Ascending aorta (tissue), 2 donors: ENCODE measurements at regions not wholly inside any gene's neighbourhood (a gene's known extent, or its start where the extent isn't known, plus 50 kb on each side); places are given as distances from the start of the nearest gene placed in this dataset.

Experiments
- DNase-seq, 2 donors: peaks; one replicate each; pipeline ENCODE4 v3.0.0-alpha.2; 2019; ENCODE audit warnings: low spot score in 2 of 2
- H3K27ac ChIP-seq, 2 donors: fragments of 200-600 bp; sonication (generic); one replicate each; pipeline ENCODE4 v1.5.1; 2016 to 2017; ENCODE audit warnings: mild to moderate bottlenecking in 1 of 2
- H3K27me3 ChIP-seq: fragments of 200-600 bp; sonication (generic); one replicate; pipeline ENCODE4 v1.5.1; 2017
- H3K36me3 ChIP-seq, 2 donors: fragments of 200-600 bp; sonication (generic); one replicate each; pipeline ENCODE4 v1.5.1; 2016
- H3K4me1 ChIP-seq, 2 donors: fragments of 200-600 bp; sonication (generic); one replicate each; pipeline ENCODE4 v1.5.1; 2016 to 2017; ENCODE audit warnings: mild to moderate bottlenecking in 1 of 2
- H3K4me3 ChIP-seq, 2 donors: fragments of 200-600 bp; sonication (generic); one replicate each; pipeline ENCODE4 v1.5.1; 2016 to 2017; ENCODE audit warnings: mild to moderate bottlenecking in 1 of 2
- H3K9me3 ChIP-seq, 2 donors: fragments of 200-600 bp; sonication (generic); one replicate each; pipeline ENCODE4 v1.5.1; 2016
- CTCF ChIP-seq, 3 experiments: fragments of 200-600 bp in 2 of 3; fragments of 450-650 bp in 1 of 3; sonication (generic) in 2 of 3; IDR thresholded peaks; one replicate each; pipeline ENCODE4 v1.5.1; 2016 to 2019; ENCODE audit warnings: antibody characterized with exemption in 3 of 3, mild to moderate bottlenecking in 1 of 3, moderate library complexity in 1 of 3
- intact Hi-C: fragments of 100-400 bp; cut with DNase I; formaldehyde crosslinking; loops from one replicate; pipeline ENCODE4 v1.15.1; 2023

- intact Hi-C loops = no loop called here
These were observed 161.9 kb upstream of the GPRIN3 start for GRCh38 chr4:89469516-89469915.

GRCh38 chr4:89468602-89469001 is 161.0 kb upstream of the GPRIN3 start:
- no peaks in the 10 kb centered on the region for H3K36me3 ChIP-seq
- intact Hi-C loops = no loop called here
- TF ChIP-seq CTCF (IDR thresholded peaks at IDR 0.05) = no peak
- no peaks in the 10 kb centered on the region for H3K4me1 ChIP-seq
- H3K27ac ChIP-seq = no peak overlapping the region
- H3K27me3 ChIP-seq = no peaks in the 10 kb centered on the region
- no peak for DNase-seq
- no peak overlapping the region for H3K4me3 ChIP-seq
- no peaks in the 10 kb centered on the region for H3K9me3 ChIP-seq

More at GRCh38 chr4:89469516-89469915, 161.9 kb upstream of the GPRIN3 start:
- Histone ChIP-seq H3K4me1 (no peaks in the 10 kb centered on the region), H3K4me3 (no peak overlapping the region), H3K9me3 (no peaks in the 10 kb centered on the region), H3K27ac (peak overlapping the region in 1 of 2 donors; percentile 40), H3K36me3 (no peaks in the 10 kb centered on the region), H3K27me3 (no peaks in the 10 kb centered on the region)
- no peak for DNase-seq
- TF ChIP-seq CTCF (IDR thresholded peaks at IDR 0.05) = no peak

GRCh38 chr4:89463341-89463740 is 155.7 kb upstream of the GPRIN3 start:
- Histone ChIP-seq H3K27ac (no peak overlapping the region), H3K9me3 (no peaks in the 10 kb centered on the region), H3K27me3 (no peaks in the 10 kb centered on the region), H3K4me3 (no peak overlapping the region), H3K36me3 (no peaks in the 10 kb centered on the region), H3K4me1 (no peaks in the 10 kb centered on the region)
- DNase-seq = no peak
- TF ChIP-seq CTCF (IDR thresholded peaks at IDR 0.05) = no peak
- intact Hi-C loops = no loop called here

- H3K27ac ChIP-seq = no peak overlapping the region
- H3K4me1 ChIP-seq = no peaks in the 10 kb centered on the region
- H3K27me3 ChIP-seq = no peaks in the 10 kb centered on the region
- intact Hi-C loops = no loop called here
- no peaks in the 10 kb centered on the region for H3K36me3 ChIP-seq
- H3K4me3 ChIP-seq = no peak overlapping the region
- peaks cover 0 to 11% of the 10 kb centered on the region in 2 donors for H3K9me3 ChIP-seq
- no peak for DNase-seq
- no peak for TF ChIP-seq CTCF (IDR thresholded peaks at IDR 0.05)
These were observed 139.9 kb upstream of the GPRIN3 start for GRCh38 chr4:89447543-89447942.

GRCh38 chr4:89446193-89446592 is 138.6 kb upstream of the GPRIN3 start:
- intact Hi-C loops = no loop called here
- H3K4me3 ChIP-seq = no peak overlapping the region

More at GRCh38 chr4:89446193-89446592, 138.6 kb upstream of the GPRIN3 start:
- peaks cover 0 to 11% of the 10 kb centered on the region in 2 donors for H3K9me3 ChIP-seq
- no peaks in the 10 kb centered on the region for H3K4me1 ChIP-seq
- no peak overlapping the region for H3K27ac ChIP-seq
- DNase-seq = no peak
- no peak for TF ChIP-seq CTCF (IDR thresholded peaks at IDR 0.05)
- no peaks in the 10 kb centered on the region for H3K27me3 ChIP-seq
- no peaks in the 10 kb centered on the region for H3K36me3 ChIP-seq
